Adrenal gland (tissue), 9 donors: ENCODE measurements at regions not wholly inside any gene's neighbourhood (a gene's known extent, or its start where the extent isn't known, plus 50 kb on each side); places are given as distances from the start of the nearest gene placed in this dataset.

Experiments
- DNase-seq, 7 donors: peaks; one replicate each; pipeline ENCODE4 v3.0.0-alpha.2; 2019 to 2020
- H3K27ac ChIP-seq, 5 donors: fragments of 200-600 bp; sonication (generic) in 4 of 5; 1 replicate in 3 of 5; 2 replicates in 2 of 5; pipeline versions ENCODE4 v1.5.1 to v1.8.0; 2016 to 2020; ENCODE audit warnings: mild to moderate bottlenecking in 1 of 5
- H3K27me3 ChIP-seq: fragments of 200-600 bp; 2 replicates; pipeline ENCODE4 v1.8.0; 2021
- H3K36me3 ChIP-seq, 2 donors: fragments of 200-600 bp; replicated peaks in 1 of 2; 1 replicate in 1 of 2; 2 replicates in 1 of 2; pipeline versions ENCODE4 v1.5.1 to v1.8.0; 2018 to 2022
- H3K4me1 ChIP-seq, 2 donors: fragments of 200-600 bp; replicated peaks in 1 of 2; 1 replicate in 1 of 2; 2 replicates in 1 of 2; pipeline versions ENCODE4 v1.5.1 to v1.8.0; 2018 to 2021
- H3K4me3 ChIP-seq, 4 donors: fragments of 200-600 bp; sonication (generic) in 3 of 4; one replicate each; pipeline ENCODE4 v1.5.1; 2016 to 2018
- H3K9me3 ChIP-seq, 3 donors: fragments of 200-600 bp; sonication (generic) in 1 of 3; replicated peaks in 1 of 3; 1 replicate in 2 of 3; 2 replicates in 1 of 3; pipeline versions ENCODE4 v1.5.1 to v1.8.0; 2016 to 2021
- CTCF ChIP-seq, 6 experiments: fragments of 450-650 bp in 4 of 6; fragments of 200-600 bp in 2 of 6; sonication (generic) in 1 of 6; IDR thresholded peaks; 1 replicate in 5 of 6; 2 replicates in 1 of 6; pipeline versions ENCODE4 v1.5.1 to v1.8.0; 2016 to 2021; ENCODE audit warnings: antibody characterized with exemption in 6 of 6, mild to moderate bottlenecking in 2 of 6, moderate library complexity in 1 of 6
- POLR2A ChIP-seq, 2 donors: fragments of 450-650 bp; IDR thresholded peaks; one replicate each; pipeline ENCODE4 v1.6.1; 2017; ENCODE audit warnings: antibody characterized with exemption in 2 of 2, mild to moderate bottlenecking in 2 of 2, moderate library complexity in 1 of 2
- WGBS, 4 donors: extraction: QIAGEN DNeasy Blood & Tissue Kit in 2 of 4; methylation state at CpG; one replicate each; pipeline versions ENCODE4 v1.1.5 to v1.1.7; 2013 to 2017; 5-methylcytosine and 5-hydroxymethylcytosine counted together
- intact Hi-C, 2 donors: fragments of 100-400 bp; cut with DNase I; formaldehyde crosslinking; loops; one replicate each; pipeline versions ENCODE4 v1.14.1 to v1.15.0; 2022 to 2023
- donor health status: healthy with polysubstance abuse.
- donor health status: Bipolar disorder and iron deficiency.
- donor health status: DM: yes; HTN: yes; CAD: no.
- donor health status: DM: no; HTN: no; CAD: no.
- donor health status: DM: no; HTN: no; CAD: no.

GRCh38 chr10:4617589-4617988, 208.4 kb upstream of the AKR1E2 start:
- Histone ChIP-seq H3K9me3 (peaks cover 0 to 5% (median 0%) of the 10 kb centered on the region in 3 donors), H3K36me3 (no peaks in the 10 kb centered on the region), H3K4me1 (no peaks in the 10 kb centered on the region), H3K27ac (no peak overlapping the region), H3K4me3 (no peak overlapping the region), H3K27me3 (no peaks in the 10 kb centered on the region)
- TF ChIP-seq POLR2A (IDR thresholded peaks at IDR 0.05) (no peak), CTCF (IDR thresholded peaks at IDR 0.05) (no peak)
- intact Hi-C loops, result no loop called here
- WGBS, 4 donors, result 81 to 84% (median 83%) methylated on average over 1 of the region's 1 CpG
- no peak for DNase-seq

GRCh38 chr10:4615042-4615441, 211.0 kb upstream of the AKR1E2 start:
- no peak for DNase-seq
- H3K4me3 ChIP-seq, result no peak overlapping the region
- H3K9me3 ChIP-seq, result peaks cover 0 to 5% (median 0%) of the 10 kb centered on the region in 3 donors
- H3K27ac ChIP-seq, result no peak overlapping the region
- intact Hi-C loops, result no loop called here
- WGBS, 4 donors, result 85 to 100% (median 87%) methylated on average over 1 of the region's 1 CpG
- no peak for TF ChIP-seq CTCF (IDR thresholded peaks at IDR 0.05)
- no peak for TF ChIP-seq POLR2A (IDR thresholded peaks at IDR 0.05)
- H3K27me3 ChIP-seq, result no peaks in the 10 kb centered on the region
- no peaks in the 10 kb centered on the region for H3K36me3 ChIP-seq
- no peaks in the 10 kb centered on the region for H3K4me1 ChIP-seq

- no peak for TF ChIP-seq POLR2A (IDR thresholded peaks at IDR 0.05)
- TF ChIP-seq CTCF (IDR thresholded peaks at IDR 0.05), result no peak
- no peak overlapping the region for H3K4me3 ChIP-seq
- intact Hi-C loops, result no loop called here
- no peaks in the 10 kb centered on the region for H3K36me3 ChIP-seq
- no peaks in the 10 kb centered on the region for H3K9me3 ChIP-seq
- no peak for DNase-seq
- H3K27ac ChIP-seq, result no peak overlapping the region
- 63 to 82% (median 65%) methylated on average over 1 of the region's 1 CpG for WGBS, 4 donors
- H3K27me3 ChIP-seq, result no peaks in the 10 kb centered on the region
- no peaks in the 10 kb centered on the region for H3K4me1 ChIP-seq
These were observed 216.8 kb upstream of the AKR1E2 start for GRCh38 chr10:4609251-4609650.

- TF ChIP-seq CTCF (IDR thresholded peaks at IDR 0.05), result no peak
- TF ChIP-seq POLR2A (IDR thresholded peaks at IDR 0.05), result no peak
- Histone ChIP-seq H3K27me3 (no peaks in the 10 kb centered on the region), H3K4me1 (no peaks in the 10 kb centered on the region), H3K36me3 (no peaks in the 10 kb centered on the region), H3K9me3 (no peaks in the 10 kb centered on the region), H3K27ac (no peak overlapping the region), H3K4me3 (no peak overlapping the region)
- 75 to 83% (median 77%) methylated on average over 7 to 13 of the region's 13 CpGs for whole genome bisulfite sequencing, 4 donors
- DNase-seq, result no peak
- intact Hi-C loops, result no loop called here
These were observed 218.3 kb upstream of the AKR1E2 start for GRCh38 chr10:4607681-4608080.
